Mesodermal cell (in vitro differentiated cells): ENCODE measurements at regions not wholly inside any gene's neighbourhood (a gene's known extent, or its start where the extent isn't known, plus 50 kb on each side); places are given as distances from the start of the nearest gene placed in this dataset.
"Not testable (repeated sequence)": the region's sequence is repeated elsewhere in the genome, so short reads cannot be mapped to it uniquely, and the experiment has no call there.

ENCODE experiments used
- H3K27ac ChIP-seq: 2 replicates; pipeline ENCODE4 v1.7.0; 2013; ENCODE audit warnings: mild to moderate bottlenecking, low read depth, low read length, moderate library complexity; ENCODE audit not compliant: severe bottlenecking
- H3K36me3 ChIP-seq: 2 replicates; pipeline ENCODE4 v1.7.1; 2013; ENCODE audit warnings: mild to moderate bottlenecking, low read length, moderate library complexity; ENCODE audit not compliant: control insufficient read depth, insufficient read depth
- H3K4me1 ChIP-seq: one replicate; pipeline ENCODE4 v1.7.1; 2013; ENCODE audit warnings: mild to moderate bottlenecking, low read length; ENCODE audit not compliant: insufficient read depth, control insufficient read depth, poor library complexity, severe bottlenecking
- H3K4me3 ChIP-seq: 2 replicates; pipeline ENCODE4 v1.7.0; 2013; ENCODE audit warnings: low read length, control low read depth, mild to moderate bottlenecking; ENCODE audit not compliant: insufficient read depth, poor library complexity, severe bottlenecking; ENCODE audit errors: extremely low read depth
- H3K9me3 ChIP-seq: 2 replicates; pipeline ENCODE4 v1.7.1; 2013; ENCODE audit warnings: mild to moderate bottlenecking, low read length, moderate library complexity; ENCODE audit not compliant: control insufficient read depth
- WGBS, 2 experiments: methylation state at CpG; one replicate each; pipeline ENCODE4 v1.1.5; 2013; ENCODE audit warnings: missing lambda C conversion rate in 2 of 2; ENCODE audit not compliant: insufficient coverage in 2 of 2; 5-methylcytosine and 5-hydroxymethylcytosine counted together

DNA sequence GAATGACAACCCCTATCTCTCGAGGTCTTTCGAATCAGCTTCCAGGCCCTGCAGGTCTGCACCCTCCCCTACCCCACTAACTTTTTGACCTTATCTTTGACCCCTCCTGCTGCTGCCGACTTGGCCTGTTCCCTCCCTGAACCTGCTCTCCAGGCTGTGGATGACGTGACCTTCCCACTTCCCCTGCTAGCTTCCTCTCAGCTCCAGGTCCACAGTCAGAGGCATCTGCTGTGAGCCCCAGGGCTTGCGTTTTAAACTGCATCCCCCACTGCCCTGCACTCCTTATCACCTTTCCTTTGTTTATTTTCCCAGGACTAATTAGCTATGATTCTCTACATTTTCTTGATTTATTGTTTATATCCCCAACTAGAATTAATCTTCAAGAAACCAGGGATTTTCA is 71.2 kb upstream of the ALKAL2 start:
- Histone ChIP-seq H3K9me3 (peaks cover 12% of the 10 kb centered on the region), H3K4me1 (no peaks in the 10 kb centered on the region), H3K4me3 (no peak overlapping the region), H3K36me3 (no peaks in the 10 kb centered on the region), H3K27ac (no peak overlapping the region)
- WGBS, 2 experiments = 76 to 82% methylated on average over 4 to 5 of the region's 5 CpGs

DNA sequence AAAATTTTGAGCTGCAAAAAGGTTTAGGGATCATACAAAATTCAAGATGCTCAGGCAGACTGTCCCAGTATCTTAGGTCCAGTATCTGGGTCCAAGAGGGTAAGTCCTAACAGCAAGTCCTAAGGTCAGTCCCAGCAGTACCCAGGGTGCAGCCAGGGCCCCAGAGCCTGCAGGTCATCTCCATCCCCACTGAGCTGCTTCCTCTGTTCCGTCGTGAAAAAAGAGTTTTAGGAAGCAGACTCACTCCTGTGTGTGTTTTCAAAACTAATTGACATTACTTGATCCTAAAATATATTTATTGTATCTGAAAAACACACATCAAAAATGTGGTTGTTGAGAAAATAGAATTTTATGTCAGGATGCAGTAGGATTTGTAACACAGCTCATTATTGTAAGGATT is 69.9 kb upstream of the ALKAL2 start:
- Histone ChIP-seq H3K4me1 (no peaks in the 10 kb centered on the region), H3K4me3 (no peak overlapping the region), H3K36me3 (no peaks in the 10 kb centered on the region), H3K27ac (no peak overlapping the region), H3K9me3 (peaks cover 7% of the 10 kb centered on the region)
- no CpG with 5 or more reads among the region's 2 CpGs for WGBS, 2 experiments

DNA sequence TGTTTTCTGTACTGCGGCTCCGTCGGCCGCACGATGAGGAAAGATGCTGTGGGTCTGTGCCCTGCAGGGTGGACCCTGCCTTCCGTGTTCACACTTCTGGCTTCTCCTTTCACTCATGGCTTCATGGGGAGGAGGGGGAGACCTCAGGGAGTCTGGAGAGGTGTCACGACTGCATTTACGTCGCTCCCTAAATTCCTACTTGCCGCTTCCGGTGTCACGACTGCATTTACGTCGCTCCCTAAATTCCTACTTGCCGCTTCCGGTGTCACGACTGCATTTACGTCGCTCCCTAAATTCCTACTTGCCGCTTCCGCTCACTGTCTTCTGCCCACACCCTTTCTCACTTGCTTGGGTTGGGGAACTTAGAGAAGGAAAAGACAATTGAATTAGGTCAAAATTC is 68.4 kb upstream of the ALKAL2 start:
- not testable (repeated sequence) for H3K4me3 ChIP-seq, H3K9me3 ChIP-seq, H3K27ac ChIP-seq, H3K36me3 ChIP-seq, H3K4me1 ChIP-seq
- WGBS, 2 experiments = 86 to 100% methylated on average over 2 to 10 of the region's 21 CpGs

DNA sequence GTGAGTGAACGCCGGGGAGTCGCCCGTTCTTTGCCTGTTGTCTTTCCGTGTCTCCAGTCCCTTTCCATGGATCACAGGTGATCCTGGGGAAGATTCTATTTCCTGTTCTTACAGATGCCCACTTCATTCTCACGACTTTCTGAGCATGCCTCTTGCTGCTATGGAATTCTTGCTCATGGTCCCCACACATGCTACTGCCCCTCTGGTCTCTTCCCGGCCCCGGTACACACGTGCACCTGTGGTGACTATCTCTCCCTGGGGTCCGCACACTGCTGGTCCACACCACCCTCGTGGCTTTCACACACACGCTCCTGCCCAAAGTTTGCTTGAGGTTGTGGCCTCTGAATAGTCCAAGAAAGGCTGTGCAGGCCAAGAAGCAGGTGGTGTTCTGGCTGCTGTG is 67.9 kb upstream of the ALKAL2 start:
- Histone ChIP-seq H3K4me1 (no peaks in the 10 kb centered on the region), H3K36me3 (no peaks in the 10 kb centered on the region), H3K9me3 (no peaks in the 10 kb centered on the region), H3K4me3 (no peak overlapping the region), H3K27ac (no peak overlapping the region)
- 90 to 94% methylated on average over 11 to 12 of the region's 12 CpGs for WGBS, 2 experiments

DNA sequence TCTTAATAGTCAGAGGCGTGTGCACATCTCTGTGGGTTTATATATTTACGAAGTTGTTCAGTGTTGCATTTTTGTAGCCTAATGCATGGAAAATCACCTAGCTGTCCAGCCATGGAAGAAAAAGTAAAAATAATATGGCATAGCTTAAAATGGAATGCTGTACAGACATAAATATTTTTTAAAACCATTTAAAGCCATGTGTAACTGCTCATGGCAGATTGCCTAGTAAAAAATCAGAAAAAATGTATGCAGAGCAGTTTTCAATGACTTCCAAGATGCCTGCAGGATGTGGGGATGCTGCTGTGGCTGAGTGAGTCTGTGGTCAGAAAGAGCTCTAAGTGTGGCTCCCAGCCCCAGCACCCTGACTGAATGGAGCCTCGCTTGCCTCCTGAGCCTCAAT is 64.8 kb upstream of the ALKAL2 start:
- Histone ChIP-seq H3K9me3 (no peaks in the 10 kb centered on the region), H3K4me1 (no peaks in the 10 kb centered on the region), H3K4me3 (no peak overlapping the region), H3K36me3 (no peaks in the 10 kb centered on the region), H3K27ac (no peak overlapping the region)
- WGBS, 2 experiments = 80% methylated on average over 1 of the region's 3 CpGs; no CpG with 5 or more reads in 1 of the 2 experiments

DNA sequence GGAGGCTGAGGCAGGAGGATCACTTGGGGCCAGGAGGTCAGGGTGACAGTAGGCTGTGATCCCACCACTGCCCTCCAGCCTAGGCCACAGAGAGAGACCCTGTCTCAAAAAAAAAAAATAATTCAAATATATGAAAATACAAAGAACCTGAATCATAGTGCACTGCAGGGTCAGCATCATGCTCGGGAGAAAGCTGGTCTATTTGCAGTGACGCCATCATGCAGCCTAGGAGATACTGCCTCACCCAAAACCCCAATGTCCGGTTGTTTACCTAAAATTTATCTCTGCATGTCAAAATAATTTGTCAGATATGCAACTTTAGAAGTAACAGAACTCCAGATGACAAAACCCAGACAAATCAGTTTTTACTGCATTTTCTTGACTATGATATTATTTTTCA is 61.5 kb upstream of the ALKAL2 start:
- no peak overlapping the region for H3K27ac ChIP-seq
- H3K9me3 ChIP-seq = no peaks in the 10 kb centered on the region
- H3K4me3 ChIP-seq = no peak overlapping the region
- WGBS, 2 experiments = 86 to 100% methylated on average over 2 of the region's 3 CpGs
- no peaks in the 10 kb centered on the region for H3K4me1 ChIP-seq
- no peaks in the 10 kb centered on the region for H3K36me3 ChIP-seq

DNA sequence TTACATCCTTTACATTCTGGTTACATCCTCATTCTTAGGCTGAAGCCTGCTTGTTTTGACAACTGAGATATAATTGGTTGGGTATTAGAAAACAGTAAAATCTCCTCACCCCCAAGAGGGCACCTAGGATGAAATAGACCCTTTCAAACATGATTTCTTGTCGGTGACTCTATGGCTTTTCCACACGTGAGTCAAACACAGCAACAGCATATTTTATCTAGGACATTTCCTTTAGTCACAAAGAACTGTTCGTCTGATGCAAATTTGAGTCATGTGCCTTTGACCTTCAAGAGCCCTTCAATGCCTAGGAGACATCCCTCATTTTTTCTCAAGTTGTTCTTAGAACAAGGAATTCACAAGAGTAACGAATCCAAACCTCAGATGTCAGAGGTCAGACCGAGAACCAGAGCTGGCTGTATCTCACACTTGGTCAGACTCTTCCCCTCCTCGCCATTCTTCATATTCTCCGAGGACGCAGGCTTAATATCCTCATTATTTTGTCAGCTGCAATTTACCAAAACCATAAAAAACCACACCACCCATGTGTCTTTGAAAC is 60.5 kb upstream of the ALKAL2 start:
- no peak overlapping the region for H3K27ac ChIP-seq
- H3K4me1 ChIP-seq = no peaks in the 10 kb centered on the region
- 76 to 86% methylated on average over 8 of the region's 8 CpGs for WGBS, 2 experiments
- no peaks in the 10 kb centered on the region for H3K9me3 ChIP-seq
- no peak overlapping the region for H3K4me3 ChIP-seq
- H3K36me3 ChIP-seq = no peaks in the 10 kb centered on the region

DNA sequence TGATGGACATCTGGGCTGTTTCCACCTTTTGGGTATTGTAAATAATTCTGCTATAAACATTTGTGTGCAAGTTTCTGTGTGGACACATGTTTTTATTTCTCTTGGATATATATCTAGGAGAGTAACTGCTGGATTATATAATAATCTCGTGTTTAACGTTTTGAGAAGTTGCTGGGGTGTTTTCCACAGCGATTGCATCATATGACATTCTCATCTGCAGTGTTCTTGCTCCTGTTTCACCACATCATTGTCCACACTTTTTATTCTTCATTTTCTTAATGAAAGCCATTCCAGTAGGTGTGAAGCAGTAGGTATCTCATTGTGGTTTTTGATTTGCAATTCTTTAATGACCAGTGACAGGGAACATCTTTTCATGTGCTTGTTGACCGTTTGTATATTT is 56.9 kb upstream of the ALKAL2 start:
- H3K36me3 ChIP-seq = no peaks in the 10 kb centered on the region
- no peaks in the 10 kb centered on the region for H3K4me1 ChIP-seq
- H3K27ac ChIP-seq = no peak overlapping the region
- H3K9me3 ChIP-seq = no peaks in the 10 kb centered on the region
- no CpG with 5 or more reads among the region's 4 CpGs for WGBS, 2 experiments
- H3K4me3 ChIP-seq = no peak overlapping the region

DNA sequence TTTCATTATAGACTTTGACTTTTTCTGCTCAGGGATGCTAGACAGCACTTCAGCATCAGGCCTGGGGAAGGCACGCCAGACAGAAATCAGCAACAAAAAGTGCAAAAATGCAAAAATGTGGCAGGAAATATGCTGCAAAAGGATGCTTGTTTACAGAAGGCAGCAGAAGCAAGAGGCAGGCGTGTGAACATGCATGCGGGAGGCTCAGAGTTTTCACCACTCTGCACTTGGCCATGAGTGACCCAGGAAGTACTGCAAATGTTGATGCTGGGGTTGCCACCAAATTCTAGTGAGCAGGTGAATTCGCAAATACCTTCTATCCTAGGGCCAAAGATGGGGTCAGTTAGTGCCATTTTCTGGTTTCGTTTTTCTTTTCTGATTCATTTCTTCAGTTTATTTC is 55.5 kb upstream of the ALKAL2 start:
- Histone ChIP-seq H3K4me3 (no peak overlapping the region), H3K9me3 (no peaks in the 10 kb centered on the region), H3K27ac (no peak overlapping the region), H3K4me1 (no peaks in the 10 kb centered on the region), H3K36me3 (no peaks in the 10 kb centered on the region)
- 82 to 89% methylated on average over 3 to 4 of the region's 5 CpGs for WGBS, 2 experiments

DNA sequence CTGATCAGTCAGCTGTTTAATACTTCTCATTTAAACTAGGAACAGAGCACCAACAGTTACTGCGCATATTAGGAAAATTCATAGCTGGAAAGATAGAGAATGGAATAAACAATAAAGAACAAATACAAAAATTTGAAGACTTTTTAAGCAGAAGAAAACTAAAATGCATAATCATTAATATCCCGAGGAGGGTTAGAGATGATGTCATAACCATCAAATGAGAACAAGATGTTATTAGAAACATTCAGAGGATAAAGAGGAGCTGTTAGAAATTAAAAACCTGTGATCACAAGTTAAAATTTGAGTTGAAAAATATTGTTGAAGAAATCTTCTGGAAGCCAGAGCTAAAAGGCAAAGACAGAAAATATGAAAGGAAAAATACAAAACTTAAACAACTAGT is 54.0 kb upstream of the ALKAL2 start:
- no peak overlapping the region for H3K4me3 ChIP-seq
- no peaks in the 10 kb centered on the region for H3K4me1 ChIP-seq
- no peak overlapping the region for H3K27ac ChIP-seq
- H3K36me3 ChIP-seq = no peaks in the 10 kb centered on the region
- WGBS, 2 experiments = no CpG with 5 or more reads among the region's 2 CpGs
- peaks cover 7% of the 10 kb centered on the region for H3K9me3 ChIP-seq

DNA sequence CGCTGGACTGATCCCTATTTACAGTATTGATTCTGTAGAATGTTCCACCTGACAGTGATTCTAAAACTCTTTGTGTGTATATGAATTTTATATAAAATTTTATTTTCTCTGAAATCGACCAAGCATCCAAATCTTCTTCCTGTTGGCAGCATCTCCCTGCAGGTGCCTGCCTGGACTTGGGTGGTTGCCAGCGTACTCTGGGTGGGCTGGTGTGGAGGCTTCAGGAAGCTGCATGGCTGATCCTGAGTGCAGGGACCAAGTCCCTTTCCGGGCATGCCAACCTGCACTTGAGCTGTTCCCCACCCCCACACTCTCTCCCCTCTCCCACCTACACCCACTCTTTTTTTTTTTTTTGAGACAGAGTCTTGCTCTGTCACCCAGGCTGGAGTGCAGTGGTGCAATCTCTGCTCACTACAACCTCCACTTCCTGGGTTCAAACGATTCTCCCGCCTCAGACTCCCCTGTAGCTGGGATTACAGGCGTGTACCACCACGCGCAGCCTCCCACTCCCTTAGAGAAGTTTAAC is 53.2 kb upstream of the ALKAL2 start:
- no peaks in the 10 kb centered on the region for H3K36me3 ChIP-seq
- H3K27ac ChIP-seq = no peak overlapping the region
- H3K4me3 ChIP-seq = no peak overlapping the region
- H3K9me3 ChIP-seq = peaks cover 16% of the 10 kb centered on the region
- WGBS, 2 experiments = 91% methylated on average over 6 of the region's 9 CpGs; no CpG with 5 or more reads in 1 of the 2 experiments
- H3K4me1 ChIP-seq = no peaks in the 10 kb centered on the region
